ENCODE measurements at regions not wholly inside any gene's neighbourhood (a gene's known extent, or its start where the extent isn't known, plus 50 kb on each side); places are given as distances from the start of the nearest gene placed in this dataset.
A peak's percentile ranks its signal among the peaks of the same experiment; 100 is the strongest.

DNA sequence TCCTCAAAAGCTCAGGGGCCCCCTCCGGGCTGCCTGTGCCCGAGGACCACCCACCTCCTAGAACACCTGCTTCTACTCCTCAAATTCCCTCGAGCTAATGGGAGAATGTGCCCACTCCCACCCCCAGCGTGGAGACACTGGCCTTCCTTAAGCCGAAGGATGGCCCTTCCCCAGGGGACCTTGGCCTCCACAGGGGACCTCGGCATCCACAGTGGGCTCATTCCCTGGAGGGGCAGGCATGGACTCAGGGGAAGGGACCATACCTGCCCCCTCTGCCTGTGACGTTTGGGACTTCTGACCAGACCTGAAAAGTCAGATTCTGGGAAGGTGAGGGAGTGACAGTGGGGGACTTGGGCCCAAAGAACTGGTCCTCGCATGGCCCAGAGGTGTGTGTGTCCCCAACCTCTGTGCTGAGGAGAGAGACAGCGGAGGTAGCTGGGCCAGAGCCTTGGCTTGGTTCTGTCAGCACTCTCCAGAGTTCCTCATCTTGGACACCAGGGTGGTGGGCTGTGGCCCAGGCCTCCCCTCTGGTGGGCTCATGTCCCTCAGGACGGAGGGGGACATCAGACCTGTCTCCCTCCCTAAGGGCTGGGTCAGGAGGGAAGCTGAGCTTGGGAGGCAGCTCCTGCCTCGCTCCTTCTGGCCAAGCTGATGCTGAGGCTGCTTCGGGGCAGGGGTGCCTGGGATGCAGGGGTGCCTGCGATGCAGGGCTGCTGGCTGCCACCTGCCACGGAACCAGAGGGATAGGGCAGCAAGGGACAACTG lies 240.4 kb downstream of the HAUS1 start:
- DNase-seq (ENCODE audit: low read depth, low spot score), result no peak

DNA sequence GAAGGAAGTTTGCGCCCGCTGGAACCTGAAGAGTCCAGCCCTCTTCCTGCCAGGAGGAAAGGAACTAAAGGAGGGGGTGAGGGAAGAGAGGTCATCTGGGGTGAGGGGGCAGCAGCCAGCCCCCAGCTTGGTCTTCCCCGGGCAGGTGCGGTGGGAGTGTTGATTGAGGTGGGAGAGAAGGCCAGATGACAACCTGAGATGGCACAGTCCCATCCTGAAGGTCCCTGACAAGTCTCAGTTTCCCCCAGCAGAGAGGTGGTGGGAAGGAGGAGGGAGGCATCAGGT lies 240.9 kb downstream of the HAUS1 start:
- no peak for DNase-seq (ENCODE audit: low read depth, low spot score)

DNA sequence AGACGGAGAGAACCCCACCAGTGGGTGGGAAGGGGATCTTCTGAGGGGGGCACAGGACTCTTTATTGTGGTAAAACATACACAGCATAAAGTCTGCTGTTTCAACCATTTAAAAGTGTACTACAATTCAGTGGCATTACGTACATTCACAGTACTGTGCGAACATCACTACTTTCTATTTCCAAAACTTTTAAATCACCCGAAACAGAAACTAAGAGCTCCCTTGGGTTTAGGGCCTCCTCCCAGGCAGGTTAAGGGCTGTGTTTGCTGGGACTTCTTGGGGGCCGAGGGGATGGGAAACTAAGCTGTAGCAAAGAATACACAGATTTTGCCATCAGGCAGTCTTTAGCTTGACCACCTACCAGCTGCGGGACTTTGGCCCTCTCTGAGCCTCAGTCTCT lies 242.0 kb downstream of the HAUS1 start:
- DNase-seq (ENCODE audit: low read depth, low spot score), result no peak

DNA sequence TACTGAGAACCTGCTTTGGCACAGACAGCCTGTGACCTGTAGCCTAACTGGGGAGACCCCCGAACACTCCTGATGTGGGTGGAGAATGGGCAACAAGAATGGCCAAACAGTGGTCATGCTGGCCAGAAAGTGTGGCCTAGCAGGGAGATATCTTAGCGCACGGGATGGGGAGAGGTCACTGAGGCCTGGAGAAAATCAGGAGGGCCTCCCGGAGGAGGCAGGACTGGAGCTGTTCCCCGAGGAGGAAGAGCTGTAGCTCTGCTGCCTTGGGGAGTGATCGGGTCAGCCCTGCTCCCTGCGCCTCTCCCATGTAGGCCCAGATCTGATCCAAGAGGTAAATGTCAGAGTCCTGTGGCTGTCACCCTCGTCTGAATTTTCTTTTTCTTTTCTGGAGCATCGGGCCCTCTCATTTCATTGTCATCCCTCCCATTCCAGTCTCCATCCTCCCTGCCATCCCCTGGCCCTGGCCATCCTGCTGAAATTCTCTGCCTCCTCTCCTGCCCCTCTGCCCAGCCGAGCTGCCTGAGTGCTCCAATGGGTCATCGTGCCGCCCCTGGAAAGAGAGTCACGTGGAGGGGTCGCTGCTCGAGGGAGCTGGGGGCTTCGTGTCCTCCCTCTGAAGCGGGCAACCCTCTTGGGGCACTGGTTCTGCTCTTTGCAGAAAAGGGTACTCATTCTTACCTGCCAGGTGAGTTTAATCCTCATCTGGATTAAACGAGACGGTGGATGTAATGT lies 242.9 kb downstream of the HAUS1 start:
- no peak for DNase-seq (ENCODE audit: low read depth, low spot score)

DNA sequence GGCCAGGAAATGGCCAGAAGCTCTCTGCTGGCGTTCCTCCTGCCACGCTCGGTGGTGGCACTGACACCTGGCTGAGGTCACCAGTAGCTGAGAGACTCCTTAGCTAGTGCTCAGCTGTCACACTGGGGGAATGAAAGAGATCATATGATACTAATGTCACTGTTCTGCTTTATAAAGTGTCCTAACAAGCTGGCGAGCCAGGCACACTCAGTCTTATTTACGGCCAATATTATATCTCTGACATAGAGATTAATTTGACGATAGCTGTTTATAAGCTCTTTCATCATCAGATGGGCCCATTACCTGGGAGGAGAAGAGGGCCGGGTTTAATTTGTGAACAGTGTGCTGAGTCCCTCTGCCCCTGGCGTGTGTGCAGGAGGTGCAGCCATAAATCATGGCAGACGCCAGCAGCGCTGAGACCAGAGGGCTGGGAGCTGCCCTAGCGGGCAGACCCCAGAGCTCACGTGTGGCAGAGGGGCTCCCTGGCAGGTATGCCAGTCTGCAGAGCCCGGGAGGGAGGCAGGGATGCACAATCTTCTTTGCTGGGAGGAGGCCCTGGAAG lies 246.5 kb downstream of the HAUS1 start:
- DNase-seq (ENCODE audit: low read depth, low spot score), result no peak

DNA sequence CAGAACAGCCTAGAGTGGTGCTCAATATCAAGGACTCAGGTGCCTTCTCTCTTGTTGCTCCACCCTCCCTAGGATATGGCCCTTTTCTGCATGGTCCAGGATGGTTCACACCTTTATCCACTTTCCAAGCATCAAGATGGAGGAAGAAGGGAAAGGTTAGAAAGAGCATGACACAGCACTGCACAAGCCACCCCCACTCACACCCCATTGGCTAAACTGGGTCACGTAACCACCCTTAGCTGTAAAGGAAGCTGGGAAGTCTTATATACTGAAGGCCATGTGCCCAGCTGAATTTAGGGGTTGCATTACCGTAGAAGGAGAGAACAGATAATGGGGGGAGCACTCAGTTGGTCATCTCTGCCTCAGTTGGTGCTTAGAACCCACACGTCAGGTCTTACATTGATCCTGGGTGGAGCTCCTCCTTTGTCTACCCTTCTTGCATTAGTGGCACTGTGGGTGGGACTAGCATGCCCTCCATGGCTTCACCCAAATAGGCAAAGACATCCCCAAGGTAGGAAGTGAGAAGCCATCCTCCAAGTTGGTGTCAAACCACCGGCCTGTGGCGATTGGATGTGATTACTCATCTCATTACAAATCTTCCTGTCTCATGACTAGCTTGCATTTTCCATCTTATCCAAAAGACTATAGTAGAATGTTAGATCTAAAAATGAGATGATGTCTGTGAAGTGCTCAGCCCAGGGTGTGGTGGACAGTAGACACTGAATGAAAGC lies 248.5 kb downstream of the HAUS1 start:
- no peak for DNase-seq (ENCODE audit: low read depth, low spot score)

DNA sequence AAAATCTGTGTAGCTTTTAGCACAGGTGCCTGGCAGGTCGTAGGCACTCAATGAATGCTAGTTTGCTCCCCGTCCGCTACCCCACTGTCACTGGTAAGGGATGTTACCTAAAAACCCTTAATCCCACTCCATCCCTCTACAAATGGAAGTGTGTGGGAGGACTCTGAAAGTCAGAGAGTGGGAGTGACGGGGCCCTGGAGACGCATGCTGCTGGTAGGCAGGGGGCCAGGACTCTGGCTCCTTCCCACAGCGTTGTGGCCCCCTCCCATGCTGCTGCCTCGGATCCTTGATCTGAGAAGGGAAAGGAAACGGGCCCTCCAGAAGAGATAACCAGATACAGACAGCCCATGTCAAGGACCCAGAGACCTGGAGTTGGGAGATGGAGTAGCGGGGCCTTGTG lies 249.3 kb downstream of the HAUS1 start:
- no peak for DNase-seq (ENCODE audit: low read depth, low spot score)

DNA sequence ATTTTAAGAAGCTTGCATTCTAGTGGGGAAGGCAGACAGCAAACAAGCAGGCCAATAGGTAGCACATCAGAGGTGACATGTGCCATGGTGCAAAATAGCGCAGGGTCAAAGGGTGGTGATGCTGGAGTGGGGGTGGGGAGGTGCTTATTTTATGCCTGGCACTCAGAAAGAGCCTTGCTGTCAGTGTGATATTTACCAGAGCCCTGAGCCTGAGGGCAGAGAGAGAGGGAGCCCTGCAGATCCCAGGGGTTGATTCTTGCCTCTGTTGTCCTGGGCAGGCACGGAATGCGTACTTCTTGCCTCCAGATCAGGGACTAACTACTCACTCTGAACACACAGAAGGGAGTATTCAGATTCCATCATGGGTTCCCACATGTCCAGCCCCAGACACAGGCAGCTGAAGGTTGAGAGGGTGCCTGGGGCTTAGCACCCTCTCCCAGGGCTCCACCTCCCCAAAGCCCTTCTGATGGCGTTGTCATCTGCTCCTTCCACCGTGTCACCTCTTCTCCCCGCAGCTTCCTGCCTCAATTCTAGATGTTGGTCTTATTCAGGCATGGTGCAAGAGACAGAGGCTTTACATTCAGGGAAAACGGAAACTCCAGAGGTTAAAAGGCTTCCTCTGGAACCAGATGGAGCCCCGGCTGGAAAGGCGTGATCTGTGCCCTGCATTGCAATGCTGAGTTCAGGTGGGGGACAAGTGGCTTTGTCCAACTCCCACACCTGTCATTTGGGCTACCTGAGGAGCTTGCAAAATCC lies 252.3 kb downstream of the HAUS1 start:
- no peak for DNase-seq (ENCODE audit: low read depth, low spot score)

DNA sequence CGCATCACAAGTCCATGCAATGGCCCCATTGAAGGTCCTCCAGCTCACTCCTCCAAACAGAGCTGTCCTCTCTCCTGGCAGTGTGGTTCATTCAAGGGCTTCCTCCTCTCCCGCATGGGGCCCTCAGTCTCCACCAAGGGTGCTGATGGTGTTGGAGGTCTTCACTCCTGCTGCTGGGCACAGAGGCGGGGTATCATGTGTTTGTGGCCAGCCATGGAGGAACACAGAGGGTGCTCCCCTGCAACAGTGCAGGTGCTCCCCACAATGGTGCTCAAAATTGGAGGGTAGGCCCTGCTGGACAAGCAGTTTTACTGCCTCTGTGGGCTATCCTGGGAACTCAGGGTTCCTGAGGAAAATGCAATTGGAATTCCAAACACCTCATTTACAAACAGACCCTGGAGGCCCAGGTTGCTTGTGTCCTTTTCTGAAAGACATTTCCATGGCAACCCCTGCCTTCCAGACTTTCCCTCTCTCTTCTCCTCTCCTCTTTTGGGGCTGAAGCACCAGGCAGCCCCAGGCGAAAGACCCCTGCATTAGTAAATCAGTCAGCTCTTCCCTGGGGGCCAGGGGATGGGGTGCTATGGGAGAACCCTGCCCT lies 256.0 kb downstream of the HAUS1 start:
- no peak for DNase-seq (ENCODE audit: low read depth, low spot score)

DNA sequence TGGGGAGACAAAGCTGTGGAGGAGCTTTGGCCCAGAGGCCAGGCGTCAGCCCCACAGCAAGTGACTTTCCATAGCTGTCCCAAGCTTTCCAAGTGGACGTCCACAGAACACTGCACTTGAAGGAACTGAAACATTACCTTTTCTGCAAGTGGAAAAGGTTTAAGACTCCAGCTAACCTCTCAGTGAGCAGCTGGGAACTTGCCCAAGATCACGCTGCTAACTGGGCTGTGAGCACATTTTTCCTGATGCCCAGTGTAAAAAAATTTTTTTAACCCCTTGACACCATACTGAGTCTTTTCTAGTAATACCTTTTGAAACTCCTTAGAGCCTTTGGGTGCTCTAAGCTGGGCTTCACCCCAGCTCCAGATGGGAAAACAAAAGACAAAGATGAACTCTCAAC lies 256.7 kb downstream of the HAUS1 start:
- DNase-seq (ENCODE audit: low read depth, low spot score), result no peak

DNA sequence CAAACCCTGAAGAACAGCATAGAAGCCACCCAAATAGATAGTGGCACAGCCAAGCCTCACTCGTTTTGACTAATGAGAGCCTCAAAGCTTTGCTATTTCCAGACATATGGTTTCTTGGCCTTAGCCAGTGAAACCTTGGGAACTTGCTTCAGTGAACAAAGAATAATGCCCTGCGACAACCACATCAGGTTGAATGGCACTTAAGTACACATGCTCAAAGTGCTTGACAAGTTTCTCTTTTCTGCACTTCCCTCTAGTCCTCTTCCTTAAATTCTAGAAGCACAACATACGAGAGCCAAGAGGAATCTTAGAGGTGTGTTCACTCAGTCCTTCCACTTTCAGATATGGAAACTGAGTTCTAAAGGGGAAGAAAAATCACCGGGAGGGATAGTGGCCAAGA lies 258.3 kb downstream of the HAUS1 start:
- DNase-seq (ENCODE audit: low read depth, low spot score), result no peak

DNA sequence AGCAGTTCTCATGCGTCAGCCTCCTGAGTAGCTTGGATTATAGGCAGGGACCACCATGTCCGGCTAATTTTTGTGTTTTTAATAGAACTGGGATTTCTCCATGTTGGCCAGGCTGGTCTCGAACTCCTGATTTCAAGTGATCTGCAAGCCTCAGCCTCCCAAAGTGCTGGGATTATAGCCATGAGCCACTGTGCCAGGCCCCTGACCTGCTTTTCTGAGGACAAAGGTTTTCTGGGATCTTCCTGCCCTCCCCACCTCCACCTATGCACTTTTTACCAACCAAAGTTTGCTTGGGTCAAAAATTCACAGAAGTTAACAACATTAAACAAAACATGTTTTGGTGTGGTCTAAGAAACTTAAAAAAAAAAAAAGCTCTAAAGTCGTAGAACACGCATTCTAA lies 259.9 kb downstream of the HAUS1 start:
- no peak for DNase-seq (ENCODE audit: low read depth, low spot score)

DNA sequence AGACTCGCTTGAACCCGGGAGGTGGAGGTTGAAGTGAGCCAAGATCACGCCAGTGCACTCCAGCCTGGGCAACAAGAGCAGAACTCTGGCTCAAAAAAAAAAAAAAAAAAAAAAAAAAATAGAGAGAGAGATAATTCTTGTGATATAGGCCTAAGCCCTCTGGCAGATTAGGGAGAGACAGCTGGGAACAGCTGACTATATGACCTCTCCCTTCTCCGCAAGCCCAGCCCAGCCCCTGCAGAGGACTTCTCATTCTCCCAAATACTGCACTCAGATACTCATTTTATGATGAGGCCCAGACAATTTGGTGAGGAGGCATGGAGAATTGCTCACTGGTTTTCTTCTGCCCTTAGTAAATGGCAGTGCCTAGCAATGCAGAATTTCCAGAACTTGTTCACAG lies 262.0 kb downstream of the HAUS1 start:
- no peak for DNase-seq (ENCODE audit: low read depth, low spot score)

DNA sequence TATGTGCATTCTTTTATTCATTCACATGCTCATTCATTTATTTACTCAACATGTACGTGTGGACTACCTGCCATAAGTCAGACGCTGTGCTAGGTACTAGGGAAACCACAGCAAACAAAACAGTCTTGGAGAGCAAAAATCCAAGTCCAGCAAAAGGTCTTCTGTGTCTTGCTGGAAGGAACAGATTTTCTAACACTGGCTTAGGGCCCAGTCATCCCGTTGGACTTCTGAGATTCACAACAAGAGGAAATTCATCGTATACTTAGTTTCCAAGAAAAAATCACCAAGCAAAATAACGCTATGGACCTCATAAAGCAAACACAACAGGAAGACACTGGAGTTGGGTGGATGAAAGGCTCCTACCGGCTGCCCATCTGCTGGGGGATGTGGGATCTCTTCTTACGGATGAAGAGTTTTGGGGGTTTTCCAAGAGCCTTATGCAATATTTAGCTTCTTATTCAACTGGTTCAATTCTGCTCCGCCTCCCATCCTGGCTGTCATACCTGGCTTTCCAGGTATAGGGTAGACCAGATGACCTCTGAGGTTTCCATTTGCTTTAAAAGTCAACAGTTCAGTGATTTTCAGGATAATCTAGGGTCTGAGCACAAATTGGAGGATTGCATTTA lies 262.7 kb downstream of the HAUS1 start:
- no peak for DNase-seq (ENCODE audit: low read depth, low spot score)

DNA sequence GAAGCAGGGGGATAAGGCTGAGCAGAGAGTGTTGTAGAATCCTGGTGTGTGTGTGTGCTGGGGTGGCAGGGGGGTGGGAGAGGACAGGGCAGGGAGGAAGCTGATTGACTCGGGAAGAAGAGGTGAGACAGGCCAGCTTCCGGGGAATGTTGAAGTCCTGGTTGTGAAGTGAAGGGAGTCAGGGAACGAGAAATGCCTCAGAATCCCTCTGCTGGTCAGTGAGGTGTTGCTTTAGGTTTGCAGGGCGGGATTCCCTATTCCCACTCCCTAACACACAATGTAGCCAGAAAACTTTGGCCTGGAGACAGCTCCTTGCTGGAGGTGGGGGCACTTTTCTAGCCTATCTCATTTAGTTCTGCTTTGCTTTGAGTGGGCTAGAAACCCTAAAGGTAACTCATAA lies 265.1 kb downstream of the HAUS1 start:
- DNase-seq (ENCODE audit: low read depth, low spot score), result peak; percentile 50

DNA sequence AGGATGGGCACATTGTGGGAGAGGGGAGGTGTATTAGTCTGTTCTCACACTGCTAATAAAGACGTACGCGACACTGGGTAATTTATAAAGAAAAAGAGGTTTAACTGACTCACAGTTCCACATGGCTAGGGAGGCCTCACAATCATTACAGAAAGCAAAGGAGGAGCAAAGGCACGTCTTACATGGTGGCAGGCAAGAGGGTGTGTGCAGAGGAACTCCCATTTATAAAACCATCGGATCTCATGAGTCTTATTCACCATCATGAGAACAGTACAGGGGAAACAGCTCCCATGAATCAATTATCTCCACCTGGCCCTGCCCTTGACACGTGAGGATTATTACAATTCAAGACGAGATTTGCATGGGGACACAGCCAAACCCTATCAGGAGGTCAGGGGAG lies 266.7 kb downstream of the HAUS1 start:
- no peak for DNase-seq (ENCODE audit: low read depth, low spot score)

DNA sequence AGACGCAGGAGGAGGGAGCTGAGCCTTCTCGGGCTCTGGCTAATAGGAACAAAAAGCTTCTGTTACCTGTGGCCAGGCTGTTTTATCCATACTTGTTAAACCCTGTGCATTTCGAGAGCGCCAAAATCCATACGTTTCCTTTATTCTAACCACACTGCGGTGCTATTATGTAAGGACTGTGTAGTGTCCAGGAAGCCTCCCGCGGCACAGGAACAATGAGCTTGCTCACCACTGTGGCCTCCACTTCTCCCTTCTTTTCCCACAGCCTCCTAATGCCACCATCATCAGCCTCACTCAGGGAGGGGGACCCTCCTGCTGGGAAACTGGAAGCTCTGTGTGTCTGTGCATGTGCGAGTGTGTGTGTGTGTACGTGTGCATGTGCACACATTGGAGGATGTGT lies 268.5 kb downstream of the HAUS1 start:
- no peak for DNase-seq (ENCODE audit: low read depth, low spot score)

DNA sequence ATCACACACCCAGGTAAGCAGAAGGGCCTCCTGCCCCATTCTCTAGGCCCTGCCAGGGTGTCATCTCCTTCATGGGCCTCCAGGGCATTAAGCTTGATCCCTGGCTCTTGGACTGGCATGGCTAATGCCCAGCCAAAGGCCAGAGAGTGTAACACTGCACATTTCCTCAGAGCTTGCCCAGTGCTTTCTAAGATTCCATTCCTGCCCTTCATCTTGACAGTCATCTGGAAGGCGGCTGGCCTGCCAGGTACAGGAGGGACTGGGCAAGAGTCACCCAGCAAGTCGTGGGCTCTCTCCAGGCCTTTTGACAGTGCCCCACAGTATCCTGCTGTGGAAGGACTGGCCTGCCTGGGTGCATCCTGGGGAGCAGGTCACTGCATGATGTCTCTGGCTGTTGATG lies 268.9 kb downstream of the HAUS1 start:
- DNase-seq (ENCODE audit: low read depth, low spot score), result no peak

DNA sequence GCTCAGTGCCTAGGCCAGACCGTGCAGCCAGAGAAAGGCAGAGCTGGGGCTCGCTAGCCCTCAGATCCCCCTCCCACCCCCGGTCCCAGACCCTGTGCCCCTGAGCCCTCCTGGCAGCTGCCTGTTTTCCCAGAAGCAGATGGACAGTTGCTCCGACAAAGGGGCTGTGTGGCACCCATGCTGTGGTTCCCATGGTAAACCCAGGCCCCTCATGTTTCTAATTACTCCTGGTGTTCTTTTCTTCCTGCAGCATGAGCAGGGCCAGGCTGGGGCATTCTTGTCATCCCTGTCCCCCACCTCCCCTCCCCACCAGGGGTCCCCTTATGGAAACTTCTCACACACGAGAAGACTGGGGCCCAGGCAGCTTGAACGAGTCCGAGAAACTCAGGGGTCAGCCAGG lies 269.6 kb downstream of the HAUS1 start:
- DNase-seq (ENCODE audit: low read depth, low spot score), result no peak

DNA sequence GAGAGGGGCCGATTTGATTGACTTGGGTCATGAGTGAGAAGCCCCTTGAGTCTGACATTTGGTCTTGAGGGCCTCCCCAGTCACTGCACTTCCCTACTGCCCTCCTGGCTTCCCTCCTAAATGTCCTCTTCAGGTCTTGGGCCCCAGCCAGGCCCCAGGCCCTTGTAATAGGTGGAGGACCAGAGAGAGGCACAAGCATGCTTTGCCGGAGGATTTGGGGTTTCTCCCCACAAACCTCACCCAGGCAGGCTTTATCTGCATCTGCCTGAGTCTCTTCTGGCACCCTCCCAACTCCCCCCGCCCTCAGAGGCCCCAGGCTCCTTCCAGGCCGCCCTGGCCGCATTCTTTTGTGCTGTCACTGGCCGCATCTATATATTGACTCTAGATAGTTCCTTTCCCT lies 270.7 kb downstream of the HAUS1 start:
- no peak for DNase-seq (ENCODE audit: low read depth, low spot score)

DNA sequence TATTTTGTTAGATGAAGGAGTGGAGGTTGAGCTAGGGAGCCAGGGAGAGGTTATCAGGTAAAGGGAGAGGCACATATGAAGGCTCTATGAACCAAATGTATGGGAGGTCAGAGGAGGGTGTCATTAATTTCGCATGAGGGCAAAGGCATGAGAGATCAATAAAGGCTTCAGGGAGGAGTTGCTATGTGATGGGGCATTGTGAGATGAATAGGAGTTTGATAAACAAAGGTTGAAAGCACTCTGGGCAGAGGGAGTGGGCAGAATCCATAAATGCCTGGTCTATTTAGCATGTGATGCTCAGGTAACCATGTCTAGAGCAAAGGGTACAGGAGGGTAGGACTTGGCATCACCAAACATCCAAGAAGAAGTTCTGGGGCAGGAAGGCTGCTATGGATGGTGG lies 273.4 kb downstream of the HAUS1 start:
- DNase-seq (ENCODE audit: low read depth, low spot score), result no peak

Measured in iPS DF 19.7 (cell line).